OCI-LY1 (cell line): ENCODE measurements at regions not wholly inside any gene's neighbourhood (a gene's known extent, or its start where the extent isn't known, plus 50 kb on each side); places are given as distances from the start of the nearest gene placed in this dataset.

Source experiments
- H2AFZ ChIP-seq: fragments of 200-600 bp; sonication (generic), shearing (Covaris generic); 2 replicates; pipeline ENCODE4 v1.6.0; 2014; ENCODE audit warnings: antibody characterized with exemption, mild to moderate bottlenecking, low read length
- H3F3A ChIP-seq: fragments of 200-600 bp; sonication (generic), shearing (Covaris generic); 2 replicates; pipeline ENCODE4 v1.6.0; 2014; ENCODE audit warnings: mild to moderate bottlenecking, antibody characterized with exemption, low read length, moderate library complexity; ENCODE audit not compliant: insufficient read depth
- H3K27ac ChIP-seq: fragments of 200-600 bp; sonication (generic); 2 replicates; pipeline ENCODE4 v1.5.1; 2014; ENCODE audit warnings: low read length, mixed run types, mild to moderate bottlenecking, low read depth; ENCODE audit not compliant: poor library complexity, severe bottlenecking
- H3K27me3 ChIP-seq: fragments of 200-600 bp; sonication (generic); 2 replicates; pipeline ENCODE4 v1.6.0; 2014; ENCODE audit warnings: antibody characterized with exemption, mild to moderate bottlenecking, low read length, moderate library complexity; ENCODE audit not compliant: insufficient read depth
- H3K36me3 ChIP-seq: fragments of 200-600 bp; sonication (generic); 2 replicates; pipeline ENCODE4 v1.6.1; 2014; ENCODE audit warnings: mild to moderate bottlenecking, antibody characterized with exemption, low read length, moderate library complexity, mixed read lengths; ENCODE audit not compliant: insufficient read depth
- H3K4me1 ChIP-seq: fragments of 200-600 bp; sonication (generic); 2 replicates; pipeline ENCODE4 v1.5.1; 2014; ENCODE audit warnings: mild to moderate bottlenecking, low read length, moderate library complexity; ENCODE audit not compliant: insufficient read depth, severe bottlenecking
- H3K4me2 ChIP-seq: fragments of 200-600 bp; sonication (generic), shearing (Covaris generic); 2 replicates; pipeline ENCODE4 v1.6.1; 2014; ENCODE audit warnings: low read length
- H3K4me3 ChIP-seq: fragments of 200-600 bp; sonication (generic); 2 replicates; pipeline ENCODE4 v1.5.1; 2014; ENCODE audit warnings: low read length, low read depth, mild to moderate bottlenecking, mixed read lengths; ENCODE audit not compliant: poor library complexity, severe bottlenecking
- H3K79me2 ChIP-seq: fragments of 200-600 bp; shearing (Covaris generic); 2 replicates; pipeline ENCODE4 v1.6.1; 2016; ENCODE audit warnings: mixed run types, low read length, mixed read lengths; ENCODE audit not compliant: insufficient read depth
- H3K9ac ChIP-seq: fragments of 200-600 bp; sonication (generic), shearing (Covaris generic); 2 replicates; pipeline ENCODE4 v1.6.1; 2014; ENCODE audit warnings: mild to moderate bottlenecking, low read length, mixed read lengths
- H3K9me2 ChIP-seq: fragments of 200-600 bp; sonication (generic), shearing (Covaris generic); 2 replicates; pipeline ENCODE4 v1.6.1; 2014; ENCODE audit warnings: low read depth, mild to moderate bottlenecking, low read length, mixed read lengths
- H3K9me3 ChIP-seq: fragments of 200-600 bp; shearing (Covaris generic); 2 replicates; pipeline ENCODE4 v1.6.1; 2014; ENCODE audit warnings: low read length, mixed read lengths
- H4K20me1 ChIP-seq: fragments of 200-600 bp; sonication (generic), shearing (Covaris generic); 2 replicates; pipeline ENCODE4 v1.6.0; 2016; ENCODE audit warnings: mild to moderate bottlenecking, low read length; ENCODE audit not compliant: insufficient read depth
- CTCF ChIP-seq: fragments of 200-600 bp; sonication (generic), shearing (Covaris generic); IDR thresholded peaks from 2 replicates; pipeline ENCODE4 v1.5.1; 2017; ENCODE audit warnings: mild to moderate bottlenecking, antibody characterized with exemption, low read length, moderate library complexity, mixed read lengths
- EZH2 ChIP-seq: fragments of 200-600 bp; sonication (generic), shearing (Covaris generic); IDR thresholded peaks from 2 replicates; pipeline ENCODE4 v1.8.0; 2017; ENCODE audit warnings: borderline replicate concordance, mixed run types, mild to moderate bottlenecking, antibody characterized with exemption, low read length, moderate library complexity, mixed read lengths

GRCh38 chr10:44564790-44565189 lies 179.9 kb upstream of the CXCL12 start:
- no peaks in the 10 kb centered on the region for H3K9me2 ChIP-seq
- H3K9me3 ChIP-seq, result no peaks in the 10 kb centered on the region
- H3K9ac ChIP-seq, result no peak overlapping the region
- no peak overlapping the region for H3K4me2 ChIP-seq
- no peaks in the 10 kb centered on the region for H3K36me3 ChIP-seq
- no peak overlapping the region for H2AFZ ChIP-seq
- no peaks in the 10 kb centered on the region for H3K27me3 ChIP-seq
- H3K79me2 ChIP-seq, result no peaks in the 10 kb centered on the region
- H4K20me1 ChIP-seq, result no peaks in the 10 kb centered on the region
- no peaks in the 10 kb centered on the region for H3K4me1 ChIP-seq
- H3K4me3 ChIP-seq, result no peak overlapping the region
- TF ChIP-seq CTCF (no peak), EZH2 (no peak)
- no peak overlapping the region for H3K27ac ChIP-seq
- no peaks in the 10 kb centered on the region for H3F3A ChIP-seq

GRCh38 chr10:44566786-44567185 lies 181.9 kb upstream of the CXCL12 start:
- H3K27me3 ChIP-seq, result no peaks in the 10 kb centered on the region
- H3F3A ChIP-seq, result no peaks in the 10 kb centered on the region
- TF ChIP-seq EZH2 (no peak), CTCF (no peak)
- H3K27ac ChIP-seq, result no peak overlapping the region
- H2AFZ ChIP-seq, result no peak overlapping the region
- H3K9ac ChIP-seq, result no peak overlapping the region
- H3K9me2 ChIP-seq, result no peaks in the 10 kb centered on the region
- no peaks in the 10 kb centered on the region for H3K4me1 ChIP-seq
- H3K36me3 ChIP-seq, result no peaks in the 10 kb centered on the region
- H3K4me3 ChIP-seq, result no peak overlapping the region
- H3K9me3 ChIP-seq, result no peaks in the 10 kb centered on the region
- H3K4me2 ChIP-seq, result no peak overlapping the region
- no peaks in the 10 kb centered on the region for H4K20me1 ChIP-seq
- H3K79me2 ChIP-seq, result no peaks in the 10 kb centered on the region

- H3K4me1 ChIP-seq, result no peaks in the 10 kb centered on the region
- H3K4me3 ChIP-seq, result no peak overlapping the region
- H3K9me2 ChIP-seq, result no peaks in the 10 kb centered on the region
- H4K20me1 ChIP-seq, result no peaks in the 10 kb centered on the region
- H3F3A ChIP-seq, result no peaks in the 10 kb centered on the region
- H3K4me2 ChIP-seq, result no peak overlapping the region
- H3K9me3 ChIP-seq, result no peaks in the 10 kb centered on the region
- H3K36me3 ChIP-seq, result no peaks in the 10 kb centered on the region
- H3K9ac ChIP-seq, result no peak overlapping the region
- H3K27me3 ChIP-seq, result no peaks in the 10 kb centered on the region
- no peak overlapping the region for H2AFZ ChIP-seq
- no peak for TF ChIP-seq CTCF
- no peak for TF ChIP-seq EZH2
- no peak overlapping the region for H3K27ac ChIP-seq
- H3K79me2 ChIP-seq, result no peaks in the 10 kb centered on the region
Measured at GRCh38 chr10:44567471-44567870, 182.6 kb upstream of the CXCL12 start.
